ENCODE measurements at regions not wholly inside any gene's neighbourhood (a gene's known extent, or its start where the extent isn't known, plus 50 kb on each side); places are given as distances from the start of the nearest gene placed in this dataset.

DNA sequence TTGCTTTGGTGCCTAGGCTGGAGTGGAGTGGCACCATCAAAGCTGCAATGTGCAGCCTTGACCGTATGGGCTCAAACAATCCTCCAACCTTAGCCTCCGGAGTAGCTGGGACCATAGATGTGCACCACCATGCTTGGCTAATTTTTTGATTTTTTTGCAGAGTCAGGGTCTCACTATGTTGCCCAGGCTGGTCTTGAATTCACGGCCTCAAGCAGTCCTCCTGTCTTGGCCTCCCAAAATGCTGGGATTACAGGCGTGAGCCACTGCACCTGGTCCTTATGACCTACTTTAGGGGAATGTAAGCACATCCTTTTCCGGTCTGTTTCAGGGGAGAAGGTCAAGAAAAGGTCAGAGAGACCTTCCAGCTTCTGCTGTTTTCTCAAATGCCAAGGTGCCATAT lies 53.4 kb upstream of the SPRED2 start:
- no peak for DNase-seq

DNA sequence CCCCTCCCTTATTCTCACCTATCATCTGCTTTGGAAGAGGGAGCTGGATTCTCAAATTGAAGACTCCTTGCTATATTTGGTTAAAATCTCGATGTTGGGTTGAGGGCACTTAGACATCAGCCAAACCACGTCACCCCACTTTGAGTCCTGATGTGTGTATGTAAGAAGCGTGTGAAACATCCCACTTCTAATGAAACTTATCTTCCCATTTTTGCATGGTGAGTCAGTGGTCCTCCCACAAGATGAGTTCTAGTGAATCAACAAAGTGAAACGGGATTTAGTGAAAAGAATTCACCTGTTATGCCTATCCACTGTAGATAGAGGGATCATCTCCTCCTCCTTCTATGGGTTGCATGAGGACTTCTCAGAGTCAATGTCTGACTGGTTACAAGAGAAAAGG lies 51.4 kb upstream of the SPRED2 start:
- no peak for DNase-seq

DNA sequence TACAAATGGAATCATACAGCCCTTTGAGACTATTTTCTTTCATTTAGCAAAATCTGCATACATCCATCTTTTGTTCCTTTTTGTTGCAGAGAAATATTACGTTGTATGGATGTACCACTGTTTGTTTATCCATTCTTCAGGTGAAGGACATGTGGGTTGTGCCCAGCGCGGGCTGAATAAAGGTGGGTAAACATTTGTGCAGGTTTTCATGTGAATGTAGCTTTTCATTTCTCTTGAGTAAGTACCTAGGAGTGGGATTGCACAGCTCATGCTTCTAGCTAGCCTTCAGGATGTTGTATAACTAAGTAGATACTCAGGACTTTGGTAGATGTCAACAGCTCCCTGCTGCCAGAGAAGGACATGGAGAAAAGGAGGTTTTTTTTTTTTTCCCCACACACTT lies 50.6 kb upstream of the SPRED2 start:
- no peak for DNase-seq
